ENCODE measurements at regions not wholly inside any gene's neighbourhood (a gene's known extent, or its start where the extent isn't known, plus 50 kb on each side); places are given as distances from the start of the nearest gene placed in this dataset.

GRCh38 chr18:37796823-37797349 lies 231.3 kb upstream of the CELF4 start:
- TF ChIP-seq, protein P1, sequence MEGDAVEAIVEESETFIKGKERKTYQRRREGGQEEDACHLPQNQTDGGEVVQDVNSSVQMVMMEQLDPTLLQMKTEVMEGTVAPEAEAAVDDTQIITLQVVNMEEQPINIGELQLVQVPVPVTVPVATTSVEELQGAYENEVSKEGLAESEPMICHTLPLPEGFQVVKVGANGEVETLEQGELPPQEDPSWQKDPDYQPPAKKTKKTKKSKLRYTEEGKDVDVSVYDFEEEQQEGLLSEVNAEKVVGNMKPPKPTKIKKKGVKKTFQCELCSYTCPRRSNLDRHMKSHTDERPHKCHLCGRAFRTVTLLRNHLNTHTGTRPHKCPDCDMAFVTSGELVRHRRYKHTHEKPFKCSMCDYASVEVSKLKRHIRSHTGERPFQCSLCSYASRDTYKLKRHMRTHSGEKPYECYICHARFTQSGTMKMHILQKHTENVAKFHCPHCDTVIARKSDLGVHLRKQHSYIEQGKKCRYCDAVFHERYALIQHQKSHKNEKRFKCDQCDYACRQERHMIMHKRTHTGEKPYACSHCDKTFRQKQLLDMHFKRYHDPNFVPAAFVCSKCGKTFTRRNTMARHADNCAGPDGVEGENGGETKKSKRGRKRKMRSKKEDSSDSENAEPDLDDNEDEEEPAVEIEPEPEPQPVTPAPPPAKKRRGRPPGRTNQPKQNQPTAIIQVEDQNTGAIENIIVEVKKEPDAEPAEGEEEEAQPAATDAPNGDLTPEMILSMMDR (conservative IDR thresholded peaks at IDR 0.05 in 1 of 2, IDR thresholded peaks at IDR 0.05 in 1 of 2; ENCODE audit: extremely low read depth in 1 of 2, insufficient read depth in 1 of 2, low read depth in 1 of 2, low read length in 2 of 2): no peak
- no peak for TF ChIP-seq EZH2 (IDR thresholded peaks at IDR 0.05; ENCODE audit: borderline replicate concordance, low read length)
